AG04450 (cell line): ENCODE measurements at regions not wholly inside any gene's neighbourhood (a gene's known extent, or its start where the extent isn't known, plus 50 kb on each side); places are given as distances from the start of the nearest gene placed in this dataset.

Experiments
- CTCF ChIA-PET: fragments of 300-600, 350-600 bp; formaldehyde crosslinking; extraction: SDS; loops from one replicate; lab custom pipeline; 2022; ENCODE audit warnings: antibody characterized with exemption, inconsistent platforms; lab: Charles Lee
- POLR2A ChIA-PET: fragments of 350-600 bp; formaldehyde crosslinking; extraction: SDS; loops from one replicate; lab custom pipeline; 2021; ENCODE audit warnings: antibody characterized with exemption, inconsistent platforms; lab: Yijun Ruan, JAX
- DNase-seq: peaks from one replicate; pipeline ENCODE4 v3.0.0-alpha.2; 2011; ENCODE audit warnings: low read depth, low spot score
- H3K27ac ChIP-seq: one replicate; pipeline ENCODE4 v1.5.1; 2012; ENCODE audit warnings: low read depth, low read length, control low read depth
- H3K27me3 ChIP-seq: one replicate; pipeline ENCODE4 v1.6.0; 2012; ENCODE audit warnings: low read length; ENCODE audit not compliant: control insufficient read depth, insufficient read depth
- H3K4me3 ChIP-seq: 2 replicates; pipeline ENCODE4 v1.5.1; 2011; ENCODE audit warnings: mild to moderate bottlenecking, low read depth, low read length, control low read depth
- H3K9me3 ChIP-seq: 2 replicates; pipeline ENCODE4 v1.5.1; 2012; ENCODE audit warnings: low read length; ENCODE audit not compliant: control insufficient read depth, insufficient read depth
- TF ChIP-seq, protein P1 (sequence below): IDR thresholded peaks from 2 replicates; pipeline ENCODE4 v1.5.1; 2011; ENCODE audit warnings: low read depth, low read length, control low read depth, inconsistent platforms

- Histone ChIP-seq H3K27ac (no peak overlapping the region), H3K4me3 (no peak overlapping the region), H3K9me3 (no peaks in the 10 kb centered on the region), H3K27me3 (no peaks in the 10 kb centered on the region)
- no peak for DNase-seq
- CTCF ChIA-PET = no interaction called here
- POLR2A ChIA-PET = no interaction called here
- TF ChIP-seq, protein P1, sequence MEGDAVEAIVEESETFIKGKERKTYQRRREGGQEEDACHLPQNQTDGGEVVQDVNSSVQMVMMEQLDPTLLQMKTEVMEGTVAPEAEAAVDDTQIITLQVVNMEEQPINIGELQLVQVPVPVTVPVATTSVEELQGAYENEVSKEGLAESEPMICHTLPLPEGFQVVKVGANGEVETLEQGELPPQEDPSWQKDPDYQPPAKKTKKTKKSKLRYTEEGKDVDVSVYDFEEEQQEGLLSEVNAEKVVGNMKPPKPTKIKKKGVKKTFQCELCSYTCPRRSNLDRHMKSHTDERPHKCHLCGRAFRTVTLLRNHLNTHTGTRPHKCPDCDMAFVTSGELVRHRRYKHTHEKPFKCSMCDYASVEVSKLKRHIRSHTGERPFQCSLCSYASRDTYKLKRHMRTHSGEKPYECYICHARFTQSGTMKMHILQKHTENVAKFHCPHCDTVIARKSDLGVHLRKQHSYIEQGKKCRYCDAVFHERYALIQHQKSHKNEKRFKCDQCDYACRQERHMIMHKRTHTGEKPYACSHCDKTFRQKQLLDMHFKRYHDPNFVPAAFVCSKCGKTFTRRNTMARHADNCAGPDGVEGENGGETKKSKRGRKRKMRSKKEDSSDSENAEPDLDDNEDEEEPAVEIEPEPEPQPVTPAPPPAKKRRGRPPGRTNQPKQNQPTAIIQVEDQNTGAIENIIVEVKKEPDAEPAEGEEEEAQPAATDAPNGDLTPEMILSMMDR = no peak
Observed at GRCh38 chr6:81436990-81437389, 315.5 kb downstream of the TENT5A start.

DNA sequence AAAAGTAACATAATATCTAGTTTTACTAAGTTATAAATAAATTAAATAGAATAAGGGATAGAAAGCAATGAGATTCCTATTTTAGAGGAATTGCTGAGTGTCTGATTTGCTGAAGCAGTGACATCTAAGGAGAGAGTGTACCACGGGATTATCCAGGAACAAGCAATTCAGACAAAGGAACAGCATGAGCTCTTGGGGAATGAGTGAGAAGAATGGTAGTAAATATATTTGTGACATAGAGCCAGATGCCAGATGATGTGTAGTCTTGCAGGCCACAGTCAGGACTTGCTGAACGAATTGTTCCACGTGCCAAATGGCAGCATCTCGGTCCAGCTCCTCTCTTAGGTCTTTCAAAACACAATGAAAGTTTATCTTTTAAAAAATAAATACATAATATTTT lies 339.2 kb downstream of the TENT5A start:
- DNase-seq = no peak
- ChIA-PET POLR2A (no interaction called here), CTCF (no interaction called here)

GRCh38 chr6:81401970-81402690 lies 350.4 kb downstream of the TENT5A start:
- TF ChIP-seq, protein P1 = no peak
- Histone ChIP-seq H3K27me3 (no peaks in the 10 kb centered on the region), H3K4me3 (no peak overlapping the region), H3K9me3 (no peaks in the 10 kb centered on the region), H3K27ac (no peak overlapping the region)
- ChIA-PET CTCF (no interaction called here), POLR2A (no interaction called here)
- no peak for DNase-seq

More for the DNA sequence above, 339.2 kb downstream of the TENT5A start:
- H3K27ac ChIP-seq = no peak overlapping the region
- no peak overlapping the region for H3K4me3 ChIP-seq
- H3K27me3 ChIP-seq = no peaks in the 10 kb centered on the region
- H3K9me3 ChIP-seq = no peaks in the 10 kb centered on the region
- TF ChIP-seq, protein P1 = no peak

GRCh38 chr6:81396916-81397315 lies 355.6 kb downstream of the TENT5A start:
- Histone ChIP-seq H3K27ac (no peak overlapping the region), H3K4me3 (no peak overlapping the region), H3K27me3 (no peaks in the 10 kb centered on the region), H3K9me3 (peaks cover 7% of the 10 kb centered on the region)
- ChIA-PET CTCF (no interaction called here), POLR2A (no interaction called here)
- TF ChIP-seq, protein P1 = no peak
- DNase-seq = no peak

DNA sequence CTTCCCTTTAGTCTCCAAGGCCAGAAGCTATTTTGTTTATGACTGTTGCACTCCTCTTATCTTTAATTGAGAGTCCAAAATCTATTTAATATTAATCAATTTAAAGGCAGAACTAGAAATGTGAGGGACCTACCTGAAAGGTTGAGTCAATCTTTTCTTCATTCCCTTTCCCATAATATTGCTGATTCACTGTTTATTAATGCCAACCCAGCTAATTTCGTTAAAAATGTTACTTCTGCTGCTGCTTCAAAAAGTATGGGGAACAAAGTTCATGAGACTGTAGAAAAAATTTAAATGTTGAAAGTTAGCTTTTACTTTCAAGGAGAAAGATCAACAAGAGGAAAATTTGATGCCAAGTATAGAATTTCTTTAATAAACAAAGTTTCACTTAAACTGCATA lies 365.3 kb downstream of the TENT5A start:
- peaks cover 2% of the 10 kb centered on the region for H3K9me3 ChIP-seq
- DNase-seq = no peak
- TF ChIP-seq, protein P1 = no peak
- H3K4me3 ChIP-seq = no peak overlapping the region
- ChIA-PET POLR2A (no interaction called here), CTCF (no interaction called here)
- H3K27ac ChIP-seq = no peak overlapping the region
- H3K27me3 ChIP-seq = no peaks in the 10 kb centered on the region
